ENCODE measurements at regions not wholly inside any gene's neighbourhood (a gene's known extent, or its start where the extent isn't known, plus 50 kb on each side); places are given as distances from the start of the nearest gene placed in this dataset.

DNA sequence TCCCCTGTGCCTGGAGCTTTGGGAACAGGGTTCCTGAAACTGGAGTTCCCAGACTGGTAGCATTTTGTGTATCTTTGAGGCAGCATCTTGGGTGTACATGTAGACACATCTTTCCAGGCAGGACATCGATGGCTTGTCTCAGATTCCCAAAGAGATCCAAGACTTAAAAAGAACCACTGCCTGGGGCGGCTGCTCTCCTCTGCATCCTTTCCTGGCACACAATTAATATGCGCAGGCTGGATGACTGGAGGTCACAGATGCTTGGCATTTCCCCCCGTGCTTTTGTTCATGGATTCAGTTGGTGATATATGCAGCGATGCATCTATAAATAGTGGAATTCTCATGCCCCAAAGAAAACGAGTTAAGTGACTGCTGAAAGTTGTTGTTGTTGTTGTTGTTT lies 80.5 kb downstream of the CLDN34 start:
- no peak for DNase-seq (ENCODE audit: low spot score)

- no peak for DNase-seq (ENCODE audit: low spot score)
These were observed 80.9 kb downstream of the CLDN34 start for GRCh38 chrX:10048076-10048475.

GRCh38 chrX:10048707-10049106 lies 81.5 kb downstream of the CLDN34 start:
- DNase-seq (ENCODE audit: low spot score) = no peak

- no peak for DNase-seq (ENCODE audit: low spot score)
These were observed 82.1 kb downstream of the CLDN34 start for GRCh38 chrX:10049236-10049635.

DNA sequence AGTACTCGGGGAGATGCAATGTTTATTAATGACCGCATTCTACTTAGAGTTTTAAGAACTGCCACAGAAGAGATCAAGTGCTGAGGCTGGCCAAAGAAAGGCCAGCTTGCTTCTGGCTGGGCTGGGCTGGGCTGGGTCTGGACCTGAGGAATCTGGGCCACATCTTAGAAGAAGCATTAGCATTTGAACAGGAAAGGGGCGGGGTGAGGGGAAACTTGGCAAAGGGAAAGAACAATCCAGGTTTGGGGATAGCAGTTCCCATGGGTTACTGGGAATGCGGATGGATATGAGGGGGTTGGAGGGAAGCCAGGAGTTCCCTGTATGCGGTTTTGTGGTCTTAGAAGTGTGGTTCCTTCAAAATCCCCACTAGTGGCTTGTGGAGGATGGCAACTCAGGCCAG lies 83.3 kb downstream of the CLDN34 start:
- no peak for DNase-seq (ENCODE audit: low spot score)

DNA sequence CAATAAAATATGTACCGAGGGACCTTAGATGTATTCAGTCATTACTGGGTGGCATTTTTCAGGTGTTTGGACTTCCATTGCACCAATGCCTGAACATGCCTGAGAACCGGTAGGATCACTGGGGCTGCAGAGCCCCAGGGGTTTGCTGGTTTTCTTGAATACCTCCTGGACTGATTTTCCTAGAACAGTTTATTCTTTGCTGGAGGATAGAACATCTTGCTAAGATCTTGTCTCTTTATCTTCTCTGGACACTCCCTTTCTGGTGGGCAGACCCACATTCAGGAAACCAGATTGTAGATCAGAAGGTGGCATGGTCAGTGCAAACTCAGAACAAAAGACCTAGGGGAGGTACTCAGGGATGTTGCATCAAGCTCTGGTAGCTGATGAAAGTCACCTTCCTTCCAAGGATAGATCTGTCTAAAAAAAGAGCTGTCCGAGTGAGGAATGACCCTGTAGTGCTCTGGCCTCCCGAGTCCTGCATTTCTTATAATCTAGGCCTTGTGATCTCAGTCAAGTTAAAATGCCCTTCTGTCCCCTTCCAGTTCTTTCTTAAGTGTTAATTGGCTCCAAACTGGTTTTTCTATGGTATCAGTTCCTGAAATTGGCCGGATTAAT lies 84.8 kb downstream of the CLDN34 start:
- no peak for DNase-seq (ENCODE audit: low spot score)

DNA sequence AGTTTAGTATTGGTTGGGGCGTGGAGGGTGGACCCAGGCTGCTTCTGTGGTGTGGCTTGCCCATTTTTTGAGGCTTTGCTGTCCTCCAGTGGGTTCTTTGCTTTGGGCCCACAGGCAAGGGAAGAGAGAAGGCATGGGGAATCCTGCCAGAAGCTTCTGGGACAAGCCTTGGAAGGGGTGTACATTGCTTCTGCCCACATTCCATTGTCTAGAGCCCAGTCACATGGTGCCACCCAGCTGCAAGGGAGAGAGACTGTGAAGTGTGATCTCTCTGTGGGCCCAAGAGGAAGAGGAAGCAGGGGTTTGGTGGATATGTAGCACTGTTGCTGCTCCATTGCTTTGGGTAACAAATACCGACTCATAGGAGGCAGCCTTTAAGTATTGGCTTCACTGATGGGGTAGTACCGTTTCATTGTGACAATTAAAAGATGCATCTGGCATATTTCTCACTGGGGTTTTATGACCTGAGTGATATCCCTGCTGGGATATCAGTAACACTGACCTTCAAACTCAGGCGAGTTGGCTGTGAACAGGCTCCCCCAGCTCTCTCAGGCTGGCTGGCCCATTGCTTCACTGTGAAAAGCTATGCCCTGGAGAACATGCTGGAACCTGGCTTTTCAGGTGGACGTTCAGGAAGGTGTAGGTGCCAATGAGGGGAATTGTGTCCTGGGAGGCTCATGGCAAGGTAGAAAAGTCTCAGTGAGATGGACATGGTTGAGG lies 85.9 kb downstream of the CLDN34 start:
- DNase-seq (ENCODE audit: low spot score) = no peak

- no peak for DNase-seq (ENCODE audit: low spot score)
These were observed 87.2 kb downstream of the CLDN34 start for GRCh38 chrX:10054396-10054795.

DNA sequence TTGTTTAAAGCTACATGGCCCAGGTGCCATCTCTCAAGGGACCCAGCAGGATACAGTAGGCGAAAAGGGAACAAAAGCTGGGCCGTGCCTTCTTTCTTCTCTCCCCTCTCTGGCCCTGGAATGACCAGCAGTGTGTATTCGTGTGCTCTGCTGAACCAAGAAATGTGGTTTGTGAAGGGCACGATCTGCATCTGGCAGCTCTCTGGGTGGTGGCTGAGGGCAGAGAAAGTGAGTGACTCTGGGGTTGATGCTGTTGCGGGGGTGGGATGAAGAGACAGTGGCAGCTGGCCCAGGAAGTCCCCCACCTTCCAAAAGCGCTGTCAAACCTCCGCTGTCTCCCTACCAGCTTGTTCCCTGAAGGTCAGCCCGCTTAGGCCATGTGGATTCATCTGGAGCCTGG lies 88.3 kb downstream of the CLDN34 start:
- DNase-seq (ENCODE audit: low spot score) = no peak

- no peak for DNase-seq (ENCODE audit: low spot score)
These were observed 94.4 kb upstream of the CLCN4 start for GRCh38 chrX:10062352-10062751.

DNA sequence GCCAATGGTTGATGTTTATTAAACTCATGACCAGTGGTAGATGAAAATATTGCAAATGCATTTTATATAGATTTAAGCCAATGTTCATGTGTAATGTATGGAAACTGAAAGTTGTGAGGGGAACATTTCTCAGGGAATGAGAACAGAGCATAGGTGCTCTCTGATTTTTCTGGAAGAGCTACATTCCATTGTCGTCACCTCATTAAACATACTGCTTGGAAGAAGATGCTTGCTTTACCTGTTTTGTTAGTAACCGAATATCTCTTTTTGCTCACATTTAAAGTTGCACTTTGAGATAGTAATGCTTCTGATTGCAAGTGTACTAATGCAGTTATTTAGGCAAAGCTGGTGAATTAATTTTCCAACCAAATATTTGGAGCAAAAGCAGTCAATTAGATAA lies 93.8 kb upstream of the CLCN4 start:
- no peak for DNase-seq (ENCODE audit: low spot score)

DNA sequence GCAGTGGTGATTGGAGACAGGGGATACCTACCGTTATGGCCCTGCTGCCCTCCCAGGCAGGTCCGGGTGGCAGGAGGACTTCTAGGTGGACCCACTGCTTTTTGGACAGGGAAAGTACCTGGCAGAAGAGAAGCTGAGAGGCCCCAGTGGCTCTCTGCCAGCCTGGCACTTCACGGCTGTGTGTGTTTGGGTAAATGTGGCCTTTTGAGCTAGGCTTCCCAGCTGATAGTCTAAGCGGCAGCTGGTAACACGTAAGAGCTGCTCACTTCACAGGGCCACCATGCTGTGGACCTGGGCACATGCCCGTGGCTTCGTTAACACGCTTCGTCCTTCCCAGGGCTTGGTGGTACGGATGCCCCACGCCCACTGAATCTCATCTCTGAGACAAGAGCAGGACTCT lies 92.0 kb upstream of the CLCN4 start:
- DNase-seq (ENCODE audit: low spot score) = no peak

DNA sequence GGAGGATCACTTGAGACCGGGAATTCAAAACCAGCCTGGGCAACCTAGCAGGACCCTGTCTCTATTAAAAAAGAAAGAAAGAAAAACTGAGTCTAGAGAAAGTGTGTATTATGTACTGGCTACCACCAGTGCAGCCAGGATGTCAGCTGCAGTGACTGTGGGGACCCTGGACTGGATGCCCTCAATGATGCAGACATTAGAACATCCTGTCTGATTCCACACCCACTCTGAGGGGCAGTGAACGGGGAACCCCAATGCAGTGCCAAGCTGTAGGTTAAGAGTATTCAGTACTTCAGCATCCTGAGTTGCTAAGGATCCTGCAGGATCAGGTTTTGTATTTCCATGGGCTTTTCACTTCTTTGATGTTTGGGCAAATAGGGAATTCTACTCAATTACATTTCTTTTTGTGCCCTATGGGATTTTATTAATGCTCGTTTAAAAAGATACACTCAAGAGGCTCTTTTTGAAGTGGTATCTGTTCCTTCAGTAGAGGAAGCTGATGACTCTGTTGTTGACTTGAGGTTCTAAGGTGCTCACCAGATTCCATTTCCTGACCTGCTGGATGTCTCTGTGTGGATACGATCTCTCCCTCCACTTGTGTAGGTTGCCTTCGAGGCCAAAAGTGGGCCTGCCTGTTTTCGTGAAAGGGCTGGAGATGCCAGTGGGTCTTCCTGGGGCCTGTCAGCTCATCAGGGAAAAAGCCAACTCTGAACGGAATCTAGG lies 85.9 kb upstream of the CLCN4 start:
- DNase-seq (ENCODE audit: low spot score) = no peak

- no peak for DNase-seq (ENCODE audit: low spot score)
These were observed 85.2 kb upstream of the CLCN4 start for GRCh38 chrX:10071451-10072144.

GRCh38 chrX:10072786-10073568 lies 83.8 kb upstream of the CLCN4 start:
- no peak for DNase-seq (ENCODE audit: low spot score)

- peak; percentile 47 for DNase-seq (ENCODE audit: low spot score)
These were observed 83.1 kb upstream of the CLCN4 start for GRCh38 chrX:10073671-10074070.

GRCh38 chrX:10074241-10074941 lies 82.4 kb upstream of the CLCN4 start:
- no peak for DNase-seq (ENCODE audit: low spot score)

DNA sequence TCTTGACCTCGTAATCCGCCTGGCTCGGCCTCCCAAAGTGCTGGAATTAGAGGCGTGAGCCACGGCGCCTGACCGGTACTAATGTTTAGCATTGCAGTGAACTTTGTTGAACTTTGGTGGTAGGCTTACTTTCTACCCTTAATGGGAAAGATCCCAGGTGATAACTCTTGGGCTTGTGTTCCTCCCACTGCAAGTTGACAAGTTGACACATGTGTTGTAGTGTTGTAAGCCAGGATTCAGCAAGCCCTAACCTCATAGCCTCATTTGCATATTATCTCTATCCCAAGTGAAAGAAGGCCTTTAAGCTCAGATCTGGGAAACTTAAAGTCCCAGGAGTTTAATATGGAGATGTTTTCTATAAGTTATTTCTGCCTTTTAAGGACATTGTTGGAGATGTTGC lies 80.0 kb upstream of the CLCN4 start:
- no peak for DNase-seq (ENCODE audit: low spot score)

GRCh38 chrX:10077425-10078188 lies 79.2 kb upstream of the CLCN4 start:
- DNase-seq (ENCODE audit: low spot score) = peak; percentile 10

- no peak for DNase-seq (ENCODE audit: low spot score)
These were observed 78.5 kb upstream of the CLCN4 start for GRCh38 chrX:10078266-10078665.

DNA sequence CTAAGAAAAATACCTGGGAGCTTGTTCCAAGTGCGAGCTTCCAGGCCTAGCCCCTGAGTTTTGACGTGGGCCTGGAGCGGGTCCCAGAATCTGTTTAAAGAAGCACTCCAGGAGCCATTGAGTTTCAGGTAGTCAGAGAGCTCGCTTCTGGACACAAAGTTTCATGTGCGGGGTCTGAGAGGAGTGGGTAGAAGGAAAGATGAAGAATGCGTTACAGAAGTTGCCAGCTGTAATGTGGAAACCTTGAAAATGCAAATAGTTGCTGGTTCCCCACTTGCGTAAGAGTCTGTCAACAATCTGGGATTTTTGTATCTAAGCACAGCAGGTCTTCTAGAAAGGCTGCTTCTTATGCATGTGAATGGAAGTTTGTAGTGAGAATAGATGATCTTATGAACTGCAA lies 77.5 kb upstream of the CLCN4 start:
- no peak for DNase-seq (ENCODE audit: low spot score)

Measured in hematopoietic multipotent progenitor cell treated with erythropoietin and hydrocortisone succinate and interleukin-3 and kit ligand, for 15 days (in vitro differentiated cells).